ENCODE measurements at regions not wholly inside any gene's neighbourhood (a gene's known extent, or its start where the extent isn't known, plus 50 kb on each side); places are given as distances from the start of the nearest gene placed in this dataset.

GRCh38 chr15:47415539-47415971 lies 301.8 kb upstream of the SEMA6D start:
- no peak for TF ChIP-seq ZBTB7A (IDR thresholded peaks at IDR 0.05; ENCODE audit: low read depth)
- TF ChIP-seq NFIC (IDR thresholded peaks at IDR 0.05): no peak
- TF ChIP-seq TCF12 (IDR thresholded peaks at IDR 0.05; ENCODE audit: low read depth): no peak
- TF ChIP-seq EGR1 (IDR thresholded peaks at IDR 0.05): no peak
- TF ChIP-seq EP300 (IDR thresholded peaks at IDR 0.05; ENCODE audit: borderline replicate concordance): no peak
- no peak for TF ChIP-seq TEAD4 (IDR thresholded peaks at IDR 0.05)

GRCh38 chr15:47422881-47423665 lies 294.2 kb upstream of the SEMA6D start:
- TF ChIP-seq CREB1 (IDR thresholded peaks at IDR 0.05; ENCODE audit: low read depth) (no peak), YY1 (IDR thresholded peaks at IDR 0.05; ENCODE audit: low read depth) (no peak), EGR1 (IDR thresholded peaks at IDR 0.05) (no peak), NFIC (IDR thresholded peaks at IDR 0.05) (no peak), CEBPB (IDR thresholded peaks at IDR 0.05) (no peak), USF1 (IDR thresholded peaks at IDR 0.05) (no peak), MAX (IDR thresholded peaks at IDR 0.05) (no peak), REST (IDR thresholded peaks at IDR 0.05; ENCODE audit: low read depth) (no peak), TCF12 (IDR thresholded peaks at IDR 0.05; ENCODE audit: low read depth) (no peak)

- no peak for TF ChIP-seq EP300 (IDR thresholded peaks at IDR 0.05; ENCODE audit: borderline replicate concordance)
Observed at GRCh38 chr15:47427463-47427862, 289.8 kb upstream of the SEMA6D start.

- TF ChIP-seq EGR1 (IDR thresholded peaks at IDR 0.05): no peak
- no peak for TF ChIP-seq USF1 (IDR thresholded peaks at IDR 0.05)
- no peak for TF ChIP-seq ZBTB7A (IDR thresholded peaks at IDR 0.05; ENCODE audit: low read depth)
- TF ChIP-seq TCF12 (IDR thresholded peaks at IDR 0.05; ENCODE audit: low read depth): no peak
- no peak for TF ChIP-seq TAF1 (IDR thresholded peaks at IDR 0.05; ENCODE audit: low read depth)
Observed at GRCh38 chr15:47429376-47429775, 287.9 kb upstream of the SEMA6D start.

- no peak for TF ChIP-seq TEAD4 (IDR thresholded peaks at IDR 0.05)
Observed at GRCh38 chr15:47431501-47431900, 285.8 kb upstream of the SEMA6D start.

GRCh38 chr15:47432826-47433225 lies 284.5 kb upstream of the SEMA6D start:
- TF ChIP-seq EGR1 (IDR thresholded peaks at IDR 0.05) (no peak), ZBTB7A (IDR thresholded peaks at IDR 0.05; ENCODE audit: low read depth) (no peak), CREB1 (IDR thresholded peaks at IDR 0.05; ENCODE audit: low read depth) (no peak)

- TF ChIP-seq RAD21 (IDR thresholded peaks at IDR 0.05; ENCODE audit: low read depth) (no peak), TAF1 (IDR thresholded peaks at IDR 0.05; ENCODE audit: low read depth) (no peak), TCF12 (IDR thresholded peaks at IDR 0.05; ENCODE audit: low read depth) (no peak), TEAD4 (IDR thresholded peaks at IDR 0.05) (no peak), CEBPB (IDR thresholded peaks at IDR 0.05) (no peak), FOXM1 (IDR thresholded peaks at IDR 0.05; ENCODE audit: borderline replicate concordance, low read depth) (no peak), CREB1 (IDR thresholded peaks at IDR 0.05; ENCODE audit: low read depth) (no peak), YY1 (IDR thresholded peaks at IDR 0.05; ENCODE audit: low read depth) (no peak)
Observed at GRCh38 chr15:47434596-47434995, 282.7 kb upstream of the SEMA6D start.

- no peak for TF ChIP-seq TEAD4 (IDR thresholded peaks at IDR 0.05)
- TF ChIP-seq CREB1 (IDR thresholded peaks at IDR 0.05; ENCODE audit: low read depth): no peak
- TF ChIP-seq YY1 (IDR thresholded peaks at IDR 0.05; ENCODE audit: low read depth): no peak
- no peak for TF ChIP-seq TCF12 (IDR thresholded peaks at IDR 0.05; ENCODE audit: low read depth)
- no peak for TF ChIP-seq USF1 (IDR thresholded peaks at IDR 0.05)
- TF ChIP-seq ZBTB7A (IDR thresholded peaks at IDR 0.05; ENCODE audit: low read depth): no peak
- no peak for TF ChIP-seq MAX (IDR thresholded peaks at IDR 0.05)
- TF ChIP-seq EP300 (IDR thresholded peaks at IDR 0.05; ENCODE audit: borderline replicate concordance): no peak
- TF ChIP-seq CEBPB (IDR thresholded peaks at IDR 0.05): no peak
- TF ChIP-seq RAD21 (IDR thresholded peaks at IDR 0.05; ENCODE audit: low read depth): no peak
- no peak for TF ChIP-seq TAF1 (IDR thresholded peaks at IDR 0.05; ENCODE audit: low read depth)
- TF ChIP-seq NFIC (IDR thresholded peaks at IDR 0.05): no peak
Observed at GRCh38 chr15:47437491-47437890, 279.8 kb upstream of the SEMA6D start.
